ENCODE measurements at regions not wholly inside any gene's neighbourhood (a gene's known extent, or its start where the extent isn't known, plus 50 kb on each side); places are given as distances from the start of the nearest gene placed in this dataset.

DNA sequence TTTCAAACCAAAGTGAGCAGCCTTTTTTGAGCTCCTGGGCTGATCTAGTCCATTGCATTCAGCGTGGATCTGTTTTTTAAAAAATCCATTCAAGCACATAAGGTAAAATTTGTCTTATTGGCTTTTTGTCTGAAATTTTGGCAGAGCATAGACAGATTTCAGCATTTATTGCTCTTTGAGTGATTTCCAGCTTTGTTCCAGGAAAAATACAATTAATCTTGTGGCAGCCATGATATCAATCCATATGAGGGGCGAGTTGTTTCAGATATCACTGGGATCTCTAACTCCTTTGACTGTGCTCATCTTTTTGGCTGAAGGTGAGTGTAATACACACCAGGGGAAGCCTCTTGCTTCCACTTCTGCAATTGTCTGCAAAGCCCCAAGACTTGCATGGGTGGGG, 523.9 kb downstream of the SLC4A3 start:
- H3K9me3 Mint-ChIP-seq, result no peaks in the 10 kb centered on the region
- DNase-seq, result no peak
- no peak overlapping the region for H3K4me3 Mint-ChIP-seq
- TF ChIP-seq, protein P1, sequence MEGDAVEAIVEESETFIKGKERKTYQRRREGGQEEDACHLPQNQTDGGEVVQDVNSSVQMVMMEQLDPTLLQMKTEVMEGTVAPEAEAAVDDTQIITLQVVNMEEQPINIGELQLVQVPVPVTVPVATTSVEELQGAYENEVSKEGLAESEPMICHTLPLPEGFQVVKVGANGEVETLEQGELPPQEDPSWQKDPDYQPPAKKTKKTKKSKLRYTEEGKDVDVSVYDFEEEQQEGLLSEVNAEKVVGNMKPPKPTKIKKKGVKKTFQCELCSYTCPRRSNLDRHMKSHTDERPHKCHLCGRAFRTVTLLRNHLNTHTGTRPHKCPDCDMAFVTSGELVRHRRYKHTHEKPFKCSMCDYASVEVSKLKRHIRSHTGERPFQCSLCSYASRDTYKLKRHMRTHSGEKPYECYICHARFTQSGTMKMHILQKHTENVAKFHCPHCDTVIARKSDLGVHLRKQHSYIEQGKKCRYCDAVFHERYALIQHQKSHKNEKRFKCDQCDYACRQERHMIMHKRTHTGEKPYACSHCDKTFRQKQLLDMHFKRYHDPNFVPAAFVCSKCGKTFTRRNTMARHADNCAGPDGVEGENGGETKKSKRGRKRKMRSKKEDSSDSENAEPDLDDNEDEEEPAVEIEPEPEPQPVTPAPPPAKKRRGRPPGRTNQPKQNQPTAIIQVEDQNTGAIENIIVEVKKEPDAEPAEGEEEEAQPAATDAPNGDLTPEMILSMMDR (IDR thresholded peaks at IDR 0.05), result no peak
- H3K27me3 Mint-ChIP-seq, result no peaks in the 10 kb centered on the region
- no peak for ATAC-seq (ENCODE audit: low read depth)
- no peaks in the 10 kb centered on the region for H3K36me3 Mint-ChIP-seq (ENCODE audit: low read depth)
- POLR2A ChIA-PET, result no interaction called here
- no peaks in the 10 kb centered on the region for H3K4me1 Mint-ChIP-seq
- CTCF ChIA-PET, result no interaction called here
- H3K27ac Mint-ChIP-seq, result no peak overlapping the region
- intact Hi-C loops (cut with micrococcal nuclease), result no loop called here

DNA sequence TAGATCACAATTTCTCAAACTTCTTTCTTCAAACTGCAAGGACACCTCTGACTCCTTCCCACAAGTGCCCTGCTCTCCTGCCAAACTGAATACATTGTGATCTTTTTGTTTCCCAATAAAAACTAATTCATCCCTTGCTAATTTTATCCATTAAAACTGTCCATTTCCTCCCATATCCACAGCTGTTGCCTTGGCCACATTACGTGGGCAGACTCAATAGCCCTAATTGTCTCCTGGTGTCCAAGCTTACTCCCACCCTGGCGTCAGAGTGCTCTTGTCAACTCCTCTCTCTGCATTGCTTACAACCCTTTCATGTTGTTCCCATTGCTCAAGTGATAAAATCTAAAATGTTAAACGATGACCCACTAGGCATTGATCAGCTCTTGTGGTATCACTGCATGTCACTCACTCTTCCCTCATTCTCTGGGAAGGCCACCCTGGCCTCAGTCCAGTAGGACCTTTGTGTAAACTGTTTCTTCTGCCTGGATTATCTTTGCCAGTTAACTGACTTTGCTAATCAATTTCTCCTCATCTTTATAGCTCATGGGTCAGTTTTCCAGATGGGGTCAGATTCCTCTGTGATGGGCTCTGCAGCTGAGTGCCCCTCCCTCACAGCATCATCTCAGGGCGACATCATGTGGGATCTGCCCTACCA, 525.0 kb downstream of the SLC4A3 start:
- ChIA-PET CTCF (no interaction called here), POLR2A (no interaction called here)
- no peaks in the 10 kb centered on the region for H3K36me3 Mint-ChIP-seq (ENCODE audit: low read depth)
- H3K27me3 Mint-ChIP-seq, result no peaks in the 10 kb centered on the region
- TF ChIP-seq, protein P1 (IDR thresholded peaks at IDR 0.05), result no peak
- H3K4me1 Mint-ChIP-seq, result no peaks in the 10 kb centered on the region
- ATAC-seq (ENCODE audit: low read depth) (no peak), DNase-seq (no peak)
- intact Hi-C loops (cut with micrococcal nuclease), result no loop called here
- H3K4me3 Mint-ChIP-seq, result no peak overlapping the region
- no peaks in the 10 kb centered on the region for H3K9me3 Mint-ChIP-seq
- no peak overlapping the region for H3K27ac Mint-ChIP-seq

DNA sequence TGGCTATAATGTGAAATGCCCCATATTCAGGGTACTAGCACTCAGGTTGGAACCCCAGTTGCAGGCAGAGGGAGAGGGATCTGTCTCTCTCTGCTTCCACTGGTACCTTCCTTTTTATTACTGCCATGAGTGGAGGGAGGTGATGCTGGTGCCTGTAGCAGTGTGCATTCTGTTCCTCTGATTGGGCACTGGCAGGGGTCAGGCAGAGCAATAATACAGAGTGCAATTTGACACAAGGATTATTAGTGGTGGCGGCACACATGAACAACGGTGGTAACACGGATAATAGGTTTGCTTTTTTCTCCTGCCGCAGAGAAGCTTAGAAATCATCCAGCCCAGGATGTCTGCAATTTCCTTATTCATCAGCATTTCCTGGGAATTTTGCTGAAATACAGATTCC, 525.7 kb downstream of the SLC4A3 start:
- no peaks in the 10 kb centered on the region for H3K36me3 Mint-ChIP-seq (ENCODE audit: low read depth)

DNA sequence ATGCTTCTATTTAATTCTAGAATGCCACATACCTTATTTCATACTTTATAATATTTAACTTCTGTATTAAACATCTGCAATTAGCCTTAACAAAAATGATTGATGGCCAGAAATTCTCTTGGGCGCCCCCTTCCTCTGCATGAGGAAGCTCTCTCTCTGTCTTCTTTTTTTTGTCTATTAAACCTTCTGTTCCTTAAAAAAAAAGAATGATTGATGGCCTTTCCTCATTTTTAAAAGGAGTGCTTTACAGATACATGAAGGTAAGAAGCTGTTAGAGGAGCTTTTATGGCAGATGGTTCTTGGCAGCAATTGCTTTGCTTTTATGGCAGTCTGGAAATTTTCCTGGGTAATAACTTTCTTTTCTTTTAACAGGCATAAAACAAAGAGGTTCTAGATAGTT, 526.9 kb downstream of the SLC4A3 start:
- POLR2A ChIA-PET, result no interaction called here
- CTCF ChIA-PET, result no interaction called here
- Mint-ChIP-seq H3K9me3 (no peaks in the 10 kb centered on the region), H3K36me3 (ENCODE audit: low read depth) (no peaks in the 10 kb centered on the region), H3K4me1 (no peaks in the 10 kb centered on the region), H3K27me3 (no peaks in the 10 kb centered on the region), H3K4me3 (no peak overlapping the region), H3K27ac (no peak overlapping the region)
- DNase-seq, result no peak
- no peak for ATAC-seq (ENCODE audit: low read depth)
- TF ChIP-seq, protein P1 (IDR thresholded peaks at IDR 0.05), result no peak
- intact Hi-C loops (cut with micrococcal nuclease), result no loop called here

More for the DNA sequence above, 525.7 kb downstream of the SLC4A3 start:
- H3K27me3 Mint-ChIP-seq, result no peaks in the 10 kb centered on the region
- no peaks in the 10 kb centered on the region for H3K9me3 Mint-ChIP-seq
- H3K4me3 Mint-ChIP-seq, result no peak overlapping the region
- H3K27ac Mint-ChIP-seq, result no peak overlapping the region
- TF ChIP-seq, protein P1 (IDR thresholded peaks at IDR 0.05), result no peak
- no peaks in the 10 kb centered on the region for H3K4me1 Mint-ChIP-seq
- ChIA-PET POLR2A (no interaction called here), CTCF (no interaction called here)
- intact Hi-C loops (cut with micrococcal nuclease), result no loop called here
- no peak for DNase-seq
- no peak for ATAC-seq (ENCODE audit: low read depth)

DNA sequence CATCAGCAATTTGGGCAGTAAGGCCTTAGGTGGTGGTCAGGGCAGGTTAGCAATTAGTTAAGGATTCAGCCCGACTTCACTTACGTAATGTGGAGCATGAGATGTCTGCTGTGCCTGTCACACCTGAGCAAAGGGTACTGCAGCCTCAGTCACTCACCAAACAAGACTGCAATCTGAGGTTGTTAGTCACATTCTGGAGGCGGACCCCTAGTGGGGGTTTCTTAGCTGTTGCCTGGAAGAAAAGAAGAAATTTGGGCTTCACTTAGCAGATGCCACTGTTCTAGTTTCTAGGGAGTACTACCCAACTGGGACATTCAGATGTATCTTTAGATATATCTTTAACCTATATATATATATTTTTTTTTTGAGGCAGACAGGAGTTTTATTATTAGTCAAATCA, 529.9 kb downstream of the SLC4A3 start:
- Mint-ChIP-seq H3K4me3 (no peak overlapping the region), H3K9me3 (peaks cover 3% of the 10 kb centered on the region), H3K27me3 (no peaks in the 10 kb centered on the region), H3K4me1 (no peaks in the 10 kb centered on the region), H3K36me3 (ENCODE audit: low read depth) (no peaks in the 10 kb centered on the region), H3K27ac (no peak overlapping the region)
- TF ChIP-seq, protein P1 (IDR thresholded peaks at IDR 0.05), result no peak
- CTCF ChIA-PET, result no interaction called here
- intact Hi-C loops (cut with micrococcal nuclease), result no loop called here
- ATAC-seq (ENCODE audit: low read depth) (no peak), DNase-seq (no peak)
- POLR2A ChIA-PET, result no interaction called here
